Common myeloid progenitor, CD34-positive (primary cell): ENCODE measurements at regions not wholly inside any gene's neighbourhood (a gene's known extent, or its start where the extent isn't known, plus 50 kb on each side); places are given as distances from the start of the nearest gene placed in this dataset.

Experiments
- CTCF ChIA-PET: fragments of 350-600 bp; sonication (Branson Sonifier 250); formaldehyde crosslinking; loops from one replicate; lab custom pipeline; 2021; ENCODE audit warnings: antibody characterized with exemption; lab: Charles Lee
- POLR2A ChIA-PET: fragments of 350-600 bp; sonication (Branson Sonifier 250); formaldehyde crosslinking; loops from one replicate; lab custom pipeline; 2021; ENCODE audit warnings: antibody characterized with exemption; lab: Charles Lee
- DNase-seq, 3 donors: peaks; one replicate each; pipeline versions ENCODE4 v3.0.0 to v3.0.0-alpha.2; 2013
- H3K27ac ChIP-seq, 2 experiments: 1 replicate in 1 of 2; 2 replicates in 1 of 2; pipeline ENCODE4 v1.7.0; 2013; ENCODE audit warnings: inconsistent platforms in 2 of 2, low read length in 2 of 2, mild to moderate bottlenecking in 2 of 2, low read depth in 1 of 2, moderate library complexity in 1 of 2; ENCODE audit not compliant: severe bottlenecking in 2 of 2, insufficient read depth in 1 of 2, poor library complexity in 1 of 2
- H3K27me3 ChIP-seq, 5 experiments: replicated peaks in 2 of 5; 1 replicate in 3 of 5; 2 replicates in 2 of 5; pipeline versions ENCODE4 v1.6.1 to v1.7.0; 2013; ENCODE audit warnings: low read length in 4 of 5, mild to moderate bottlenecking in 2 of 5, moderate library complexity in 2 of 5, inconsistent platforms in 1 of 5; ENCODE audit not compliant: insufficient read depth in 5 of 5, control insufficient read depth in 4 of 5
- H3K36me3 ChIP-seq, 4 experiments: 1 replicate in 2 of 4; 2 replicates in 2 of 4; pipeline versions ENCODE4 v1.6.1 to v1.7.0; 2013; ENCODE audit warnings: low read length in 3 of 4, control low read depth in 1 of 4, mild to moderate bottlenecking in 1 of 4; ENCODE audit not compliant: control insufficient read depth in 4 of 4, insufficient read depth in 4 of 4
- H3K4me1 ChIP-seq, 4 experiments: 1 replicate in 3 of 4; 2 replicates in 1 of 4; pipeline versions ENCODE4 v1.6.1 to v1.7.1; 2013; ENCODE audit warnings: low read length in 3 of 4, mild to moderate bottlenecking in 3 of 4, control low read depth in 1 of 4, inconsistent platforms in 1 of 4, moderate library complexity in 1 of 4; ENCODE audit not compliant: control insufficient read depth in 4 of 4, insufficient read depth in 4 of 4; ENCODE audit errors: control extremely low read depth in 1 of 4
- H3K4me3 ChIP-seq, 7 experiments: 1 replicate in 4 of 7; 2 replicates in 3 of 7; pipeline versions ENCODE4 v1.5.1 to v1.7.0; 2013; ENCODE audit warnings: mild to moderate bottlenecking in 7 of 7, low read length in 6 of 7, moderate library complexity in 6 of 7, inconsistent platforms in 2 of 7, low read depth in 2 of 7, control low read depth in 1 of 7; ENCODE audit not compliant: insufficient read depth in 4 of 7, control insufficient read depth in 1 of 7; ENCODE audit errors: extremely low read depth in 1 of 7
- H3K9me3 ChIP-seq, 5 experiments: 1 replicate in 4 of 5; 2 replicates in 1 of 5; pipeline versions ENCODE4 v1.6.1 to v1.7.1; 2013; ENCODE audit warnings: low read length in 4 of 5, mild to moderate bottlenecking in 2 of 5, inconsistent platforms in 1 of 5, low read depth in 1 of 5, moderate library complexity in 1 of 5; ENCODE audit not compliant: control insufficient read depth in 4 of 5, insufficient read depth in 2 of 5; ENCODE audit errors: control extremely low read depth in 1 of 5
- WGBS: methylation state at CpG from one replicate; pipeline ENCODE4 v1.1.5; 2013; ENCODE audit not compliant: insufficient coverage; 5-methylcytosine and 5-hydroxymethylcytosine counted together

GRCh38 chr13:111862836-111863815 is 203.8 kb upstream of the SOX1 start:
- H3K9me3 ChIP-seq, result peaks cover 0 to 8% (median 0%) of the 10 kb centered on the region in 5 experiments
- POLR2A ChIA-PET, result no interaction called here
- 90% methylated on average over 24 of the region's 33 CpGs for WGBS
- H3K27me3 ChIP-seq, result peaks cover 0 to 6% (median 0%) of the 10 kb centered on the region in 5 experiments
- CTCF ChIA-PET, result no interaction called here
- no peak for DNase-seq
- no peaks in the 10 kb centered on the region for H3K36me3 ChIP-seq
- H3K27ac ChIP-seq, result no peak overlapping the region
- H3K4me3 ChIP-seq, result no peak overlapping the region
- no peaks in the 10 kb centered on the region for H3K4me1 ChIP-seq

GRCh38 chr13:111864566-111864965 is 202.4 kb upstream of the SOX1 start:
- Histone ChIP-seq H3K27ac (no peak overlapping the region), H3K4me3 (no peak overlapping the region), H3K4me1 (no peaks in the 10 kb centered on the region), H3K27me3 (peaks cover 0 to 6% (median 0%) of the 10 kb centered on the region in 5 experiments), H3K9me3 (peaks cover 0 to 10% (median 0%) of the 10 kb centered on the region in 5 experiments), H3K36me3 (no peaks in the 10 kb centered on the region)
- CTCF ChIA-PET, result no interaction called here
- no peak for DNase-seq
- WGBS, result 95% methylated on average over 7 of the region's 12 CpGs
- POLR2A ChIA-PET, result no interaction called here

DNA sequence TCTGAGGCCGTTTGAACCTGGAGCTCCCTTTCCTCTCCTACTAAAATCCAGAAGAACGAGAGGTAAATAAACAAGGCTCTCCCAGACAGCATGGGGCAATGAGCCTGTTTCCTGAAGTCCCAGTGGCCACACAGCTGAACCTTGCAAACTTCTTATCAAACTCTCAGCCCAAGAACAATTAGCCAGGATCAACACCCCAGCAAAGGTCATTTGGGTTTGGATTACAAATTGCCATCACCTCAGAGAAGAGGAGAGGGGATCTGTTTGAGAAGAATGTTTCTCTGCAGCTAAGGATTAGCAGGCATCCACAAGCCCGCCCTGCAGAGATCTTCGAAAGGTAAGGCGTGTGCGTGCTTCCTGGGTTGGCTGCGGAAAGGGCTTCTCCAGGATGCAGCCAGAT is 201.9 kb upstream of the SOX1 start:
- H3K4me3 ChIP-seq, result no peak overlapping the region
- H3K27me3 ChIP-seq, result peaks cover 0 to 6% (median 0%) of the 10 kb centered on the region in 5 experiments
- ChIA-PET CTCF (no interaction called here), POLR2A (no interaction called here)
- no peak overlapping the region for H3K27ac ChIP-seq
- WGBS, result 94% methylated on average over 5 of the region's 7 CpGs
- no peaks in the 10 kb centered on the region for H3K4me1 ChIP-seq
- DNase-seq, result no peak
- no peaks in the 10 kb centered on the region for H3K36me3 ChIP-seq
- peaks cover 0 to 10% (median 0%) of the 10 kb centered on the region in 5 experiments for H3K9me3 ChIP-seq

GRCh38 chr13:111865826-111866225 is 201.1 kb upstream of the SOX1 start:
- H3K36me3 ChIP-seq, result no peaks in the 10 kb centered on the region
- peaks cover 0 to 7% (median 0%) of the 10 kb centered on the region in 5 experiments for H3K9me3 ChIP-seq
- no peak for DNase-seq
- CTCF ChIA-PET, result no interaction called here
- no peak overlapping the region for H3K27ac ChIP-seq
- H3K4me3 ChIP-seq, result no peak overlapping the region
- POLR2A ChIA-PET, result no interaction called here
- H3K4me1 ChIP-seq, result no peaks in the 10 kb centered on the region
- 97% methylated on average over 6 of the region's 8 CpGs for WGBS
- H3K27me3 ChIP-seq, result peaks cover 0 to 6% (median 0%) of the 10 kb centered on the region in 5 experiments

DNA sequence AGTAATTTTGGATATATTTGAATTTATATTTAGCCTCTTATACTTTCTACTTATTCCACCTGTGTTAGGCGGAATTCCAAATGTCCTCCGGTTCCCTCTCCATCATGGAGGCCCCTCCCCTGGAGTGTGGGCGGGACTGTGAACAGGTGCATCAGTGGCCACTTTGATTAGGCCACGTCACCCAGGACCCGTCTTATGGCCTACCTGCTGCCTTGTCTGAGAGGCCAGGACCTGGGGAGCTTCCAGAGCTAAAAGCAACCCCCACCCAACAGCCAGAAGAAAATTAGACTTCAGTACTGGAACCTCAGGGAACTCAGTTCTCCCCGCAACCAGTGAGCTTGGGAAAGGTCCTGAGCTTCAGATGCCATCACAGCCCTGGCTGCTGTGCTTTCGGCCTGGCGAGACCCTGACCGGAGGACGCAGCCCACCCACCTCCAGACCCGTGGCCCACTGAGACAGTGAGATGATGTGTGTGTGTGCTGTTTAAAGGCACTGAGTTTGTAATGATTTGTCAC is 200.2 kb upstream of the SOX1 start:
- CTCF ChIA-PET, result no interaction called here
- Histone ChIP-seq H3K36me3 (no peaks in the 10 kb centered on the region), H3K4me1 (no peaks in the 10 kb centered on the region), H3K9me3 (peaks cover 0 to 6% (median 0%) of the 10 kb centered on the region in 5 experiments), H3K4me3 (no peak overlapping the region), H3K27ac (no peak overlapping the region), H3K27me3 (peaks cover 0 to 3% (median 0%) of the 10 kb centered on the region in 5 experiments)
- POLR2A ChIA-PET, result no interaction called here
- 94% methylated on average over 4 of the region's 11 CpGs for WGBS
- DNase-seq, result no peak

GRCh38 chr13:111867657-111868056 is 199.3 kb upstream of the SOX1 start:
- ChIA-PET POLR2A (no interaction called here), CTCF (interaction anchor here (1.0 kb wide), 1 partner anchor 10 kb away, joined by 3 read pairs; no protein-coding TSS in a partner anchor)
- DNase-seq, result no peak
- H3K27ac ChIP-seq, result no peak overlapping the region
- no peaks in the 10 kb centered on the region for H3K4me1 ChIP-seq
- peaks cover 0 to 3% (median 0%) of the 10 kb centered on the region in 5 experiments for H3K9me3 ChIP-seq
- no peaks in the 10 kb centered on the region for H3K36me3 ChIP-seq
- no peak overlapping the region for H3K4me3 ChIP-seq
- peaks cover 0 to 3% (median 0%) of the 10 kb centered on the region in 5 experiments for H3K27me3 ChIP-seq
- WGBS, result 100% methylated on average over 1 of the region's 1 CpG

DNA sequence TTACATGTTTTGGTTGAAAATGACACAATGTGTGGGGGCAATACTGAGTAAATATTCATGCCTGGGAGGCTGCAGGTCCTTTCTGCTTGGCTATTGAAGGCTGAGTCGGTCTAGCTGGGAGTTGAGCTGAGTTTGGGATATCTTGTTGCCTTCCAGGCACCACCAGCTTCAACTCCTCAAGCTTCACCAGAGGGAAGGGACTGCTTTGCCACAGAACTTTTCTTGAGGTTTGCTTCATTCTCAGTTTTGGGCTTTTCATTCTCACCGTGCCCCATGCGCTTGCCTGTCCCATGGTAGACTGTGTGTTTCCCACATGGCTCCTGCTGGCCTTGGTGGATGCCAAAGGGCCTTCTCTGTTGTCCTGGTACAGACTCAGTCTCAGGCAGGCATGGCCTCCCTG is 198.2 kb upstream of the SOX1 start:
- CTCF ChIA-PET, result no interaction called here
- DNase-seq, result no peak
- Histone ChIP-seq H3K9me3 (peaks cover 0 to 3% (median 0%) of the 10 kb centered on the region in 5 experiments), H3K27me3 (peaks cover 0 to 3% (median 0%) of the 10 kb centered on the region in 5 experiments), H3K4me3 (no peak overlapping the region), H3K4me1 (no peaks in the 10 kb centered on the region), H3K36me3 (no peaks in the 10 kb centered on the region), H3K27ac (no peak overlapping the region)
- WGBS, result 93% methylated on average over 2 of the region's 3 CpGs
- POLR2A ChIA-PET, result no interaction called here
